Panc1 (cell line): ENCODE measurements at regions not wholly inside any gene's neighbourhood (a gene's known extent, or its start where the extent isn't known, plus 50 kb on each side); places are given as distances from the start of the nearest gene placed in this dataset.

Source experiments
- ATAC-seq: fragments of 200-7000 bp; cut with Tn5 transposase; 2 replicates; pipeline ENCODE4 v1.9.1; 2020; ENCODE audit warnings: mild to moderate bottlenecking, moderate library complexity
- BruUV-seq: library from RNA; stranded (reverse); fragments of 400-500 nt; replicated peaks from 2 replicates; lab custom pipeline; 2021; lab: Mats Ljungman, UMichigan
- CTCF ChIA-PET: fragments of 300-600 bp; sonication (Branson Sonifier 250); formaldehyde crosslinking; loops from one replicate; lab custom pipeline; 2022; ENCODE audit warnings: antibody characterized with exemption; lab: Charles Lee
- POLR2A ChIA-PET: fragments of 300-600 bp; sonication (Branson Sonifier 250); formaldehyde crosslinking; loops from one replicate; lab custom pipeline; 2022; ENCODE audit warnings: antibody characterized with exemption; lab: Charles Lee
- DNase-seq: peaks from one replicate; pipeline ENCODE4 v3.0.0-alpha.2; 2010; ENCODE audit warnings: low read depth, low spot score
- H3K27ac ChIP-seq: 2 replicates; pipeline ENCODE4 v1.5.1; 2011; ENCODE audit warnings: mild to moderate bottlenecking, low read length, inconsistent platforms
- H3K27me3 ChIP-seq: fragments of 200-500 bp; sonication (Bioruptor generic); 2 replicates; pipeline ENCODE4 v1.6.0; 2014; ENCODE audit warnings: low read length, inconsistent platforms; ENCODE audit not compliant: control insufficient read depth, insufficient read depth
- H3K36me3 ChIP-seq: fragments of 200-500 bp; sonication (Bioruptor generic); 2 replicates; pipeline ENCODE4 v1.5.1; 2014; ENCODE audit warnings: inconsistent platforms, mild to moderate bottlenecking, low read length, moderate library complexity; ENCODE audit not compliant: control insufficient read depth, insufficient read depth
- H3K4me1 ChIP-seq: 2 replicates; pipeline ENCODE4 v1.5.1; 2011; ENCODE audit warnings: inconsistent platforms, mild to moderate bottlenecking, low read length, moderate library complexity; ENCODE audit not compliant: control insufficient read depth, insufficient read depth
- H3K4me3 ChIP-seq, 2 experiments: 2 replicates each; pipeline ENCODE4 v1.5.1; 2011 to 2012; ENCODE audit warnings: low read depth in 2 of 2, low read length in 2 of 2, mild to moderate bottlenecking in 2 of 2, inconsistent platforms in 1 of 2, moderate library complexity in 1 of 2
- H3K9me3 ChIP-seq: fragments of 200-500 bp; sonication (Bioruptor generic); 2 replicates; pipeline ENCODE4 v1.5.1; 2014; ENCODE audit warnings: low read depth, mild to moderate bottlenecking, inconsistent platforms, low read length, moderate library complexity; ENCODE audit not compliant: control insufficient read depth, insufficient read depth
- POLR2AphosphoS5 ChIP-seq: IDR thresholded peaks from 2 replicates; pipeline ENCODE4 v1.6.1; 2012; ENCODE audit warnings: mild to moderate bottlenecking, low read depth, low read length, moderate library complexity
- SIN3A ChIP-seq: IDR thresholded peaks from 2 replicates; pipeline ENCODE4 v1.6.1; 2012; ENCODE audit warnings: low read depth, mild to moderate bottlenecking, low read length, moderate library complexity, borderline replicate concordance; ENCODE audit not compliant: insufficient read depth
- TCF7L2 ChIP-seq: IDR thresholded peaks from 2 replicates; pipeline ENCODE4 v1.6.1; 2011; ENCODE audit warnings: mild to moderate bottlenecking, low read depth, low read length, inconsistent platforms
- in situ Hi-C: cut with HindIII; loops from 2 replicates; pipeline ENCODE4 v1.10.0; 2016; ENCODE audit warnings: low sequenced_read_pairs, low pct_unique_long_range_greater_than_20kb
- intact Hi-C: fragments of 100-400 bp; cut with micrococcal nuclease; formaldehyde crosslinking; loops from one replicate; pipeline ENCODE4 v1.10.0; 2022; ENCODE audit not compliant: unreplicated experiment
- TF ChIP-seq, protein P1 (sequence below): fragments of 450-650 bp; IDR thresholded peaks from 2 replicates; pipeline ENCODE4 v1.5.1; 2017; ENCODE audit warnings: mild to moderate bottlenecking
- TF ChIP-seq, protein P2 (sequence below), 2 experiments: IDR thresholded peaks; 2 replicates each; pipeline ENCODE4 v1.6.1; 2011 to 2012; ENCODE audit warnings: low read depth in 2 of 2, control low read depth in 1 of 2, low read length in 1 of 2, mild to moderate bottlenecking in 1 of 2, moderate library complexity in 1 of 2; ENCODE audit not compliant: insufficient read depth in 1 of 2

GRCh38 chr10:78426181-78426580 is 392.5 kb downstream of the RPS24 start:
- CTCF ChIA-PET, result no interaction called here
- TF ChIP-seq, protein P1, sequence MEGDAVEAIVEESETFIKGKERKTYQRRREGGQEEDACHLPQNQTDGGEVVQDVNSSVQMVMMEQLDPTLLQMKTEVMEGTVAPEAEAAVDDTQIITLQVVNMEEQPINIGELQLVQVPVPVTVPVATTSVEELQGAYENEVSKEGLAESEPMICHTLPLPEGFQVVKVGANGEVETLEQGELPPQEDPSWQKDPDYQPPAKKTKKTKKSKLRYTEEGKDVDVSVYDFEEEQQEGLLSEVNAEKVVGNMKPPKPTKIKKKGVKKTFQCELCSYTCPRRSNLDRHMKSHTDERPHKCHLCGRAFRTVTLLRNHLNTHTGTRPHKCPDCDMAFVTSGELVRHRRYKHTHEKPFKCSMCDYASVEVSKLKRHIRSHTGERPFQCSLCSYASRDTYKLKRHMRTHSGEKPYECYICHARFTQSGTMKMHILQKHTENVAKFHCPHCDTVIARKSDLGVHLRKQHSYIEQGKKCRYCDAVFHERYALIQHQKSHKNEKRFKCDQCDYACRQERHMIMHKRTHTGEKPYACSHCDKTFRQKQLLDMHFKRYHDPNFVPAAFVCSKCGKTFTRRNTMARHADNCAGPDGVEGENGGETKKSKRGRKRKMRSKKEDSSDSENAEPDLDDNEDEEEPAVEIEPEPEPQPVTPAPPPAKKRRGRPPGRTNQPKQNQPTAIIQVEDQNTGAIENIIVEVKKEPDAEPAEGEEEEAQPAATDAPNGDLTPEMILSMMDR, result no peak
- TF ChIP-seq TCF7L2 (no peak), SIN3A (no peak)
- TF ChIP-seq, protein P2, sequence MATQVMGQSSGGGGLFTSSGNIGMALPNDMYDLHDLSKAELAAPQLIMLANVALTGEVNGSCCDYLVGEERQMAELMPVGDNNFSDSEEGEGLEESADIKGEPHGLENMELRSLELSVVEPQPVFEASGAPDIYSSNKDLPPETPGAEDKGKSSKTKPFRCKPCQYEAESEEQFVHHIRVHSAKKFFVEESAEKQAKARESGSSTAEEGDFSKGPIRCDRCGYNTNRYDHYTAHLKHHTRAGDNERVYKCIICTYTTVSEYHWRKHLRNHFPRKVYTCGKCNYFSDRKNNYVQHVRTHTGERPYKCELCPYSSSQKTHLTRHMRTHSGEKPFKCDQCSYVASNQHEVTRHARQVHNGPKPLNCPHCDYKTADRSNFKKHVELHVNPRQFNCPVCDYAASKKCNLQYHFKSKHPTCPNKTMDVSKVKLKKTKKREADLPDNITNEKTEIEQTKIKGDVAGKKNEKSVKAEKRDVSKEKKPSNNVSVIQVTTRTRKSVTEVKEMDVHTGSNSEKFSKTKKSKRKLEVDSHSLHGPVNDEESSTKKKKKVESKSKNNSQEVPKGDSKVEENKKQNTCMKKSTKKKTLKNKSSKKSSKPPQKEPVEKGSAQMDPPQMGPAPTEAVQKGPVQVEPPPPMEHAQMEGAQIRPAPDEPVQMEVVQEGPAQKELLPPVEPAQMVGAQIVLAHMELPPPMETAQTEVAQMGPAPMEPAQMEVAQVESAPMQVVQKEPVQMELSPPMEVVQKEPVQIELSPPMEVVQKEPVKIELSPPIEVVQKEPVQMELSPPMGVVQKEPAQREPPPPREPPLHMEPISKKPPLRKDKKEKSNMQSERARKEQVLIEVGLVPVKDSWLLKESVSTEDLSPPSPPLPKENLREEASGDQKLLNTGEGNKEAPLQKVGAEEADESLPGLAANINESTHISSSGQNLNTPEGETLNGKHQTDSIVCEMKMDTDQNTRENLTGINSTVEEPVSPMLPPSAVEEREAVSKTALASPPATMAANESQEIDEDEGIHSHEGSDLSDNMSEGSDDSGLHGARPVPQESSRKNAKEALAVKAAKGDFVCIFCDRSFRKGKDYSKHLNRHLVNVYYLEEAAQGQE (IDR thresholded peaks at IDR 0.05; ENCODE audit: insufficient read depth in 1 of 2, low read depth in 2 of 2, low read length in 1 of 2), result no peak
- DNase-seq (no peak), ATAC-seq (no peak)
- no peaks in the 10 kb centered on the region for H3K9me3 ChIP-seq
- peaks cover 17% of the 10 kb centered on the region for H3K27me3 ChIP-seq
- intact Hi-C loops (no loop called here), in situ Hi-C loops (no loop called here)
- no peak overlapping the region for H3K4me3 ChIP-seq
- H3K4me1 ChIP-seq, result no peaks in the 10 kb centered on the region
- no peaks in the 10 kb centered on the region for H3K36me3 ChIP-seq
- no TSS peak for BruUV-seq
- no peak overlapping the region for H3K27ac ChIP-seq
- POLR2A ChIA-PET, result no interaction called here

DNA sequence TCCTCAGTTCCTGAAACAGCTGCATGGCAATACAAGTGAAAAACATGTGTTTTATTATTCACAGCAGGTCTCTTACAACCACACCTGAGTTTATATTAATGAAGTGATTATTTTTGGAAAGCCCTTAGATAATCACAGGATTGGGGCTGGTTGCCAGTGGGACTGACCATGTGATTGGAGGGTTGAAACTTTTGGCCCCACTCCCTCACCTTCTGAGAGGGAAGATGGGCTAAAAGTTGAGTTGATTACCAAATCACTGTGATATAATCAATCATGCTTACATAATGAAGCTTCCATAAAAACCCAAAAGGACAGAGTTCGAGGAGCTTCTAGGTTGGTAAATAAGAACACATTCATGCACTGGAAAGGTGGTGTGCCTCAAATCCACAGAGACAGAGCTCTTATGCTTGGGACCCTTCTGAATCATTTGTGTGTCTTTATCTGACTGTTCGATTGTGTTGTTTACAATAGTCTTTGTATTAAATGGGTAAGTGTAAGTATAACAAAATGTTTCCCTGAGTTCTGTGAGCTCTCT is 393.9 kb downstream of the RPS24 start:
- Histone ChIP-seq H3K9me3 (no peaks in the 10 kb centered on the region), H3K4me1 (no peaks in the 10 kb centered on the region), H3K27ac (no peak overlapping the region), H3K4me3 (no peak overlapping the region), H3K27me3 (peaks cover 17% of the 10 kb centered on the region), H3K36me3 (no peaks in the 10 kb centered on the region)
- TF ChIP-seq SIN3A (no peak), POLR2AphosphoS5 (no peak), TCF7L2 (no peak)
- TF ChIP-seq, protein P2 (IDR thresholded peaks at IDR 0.05; ENCODE audit: insufficient read depth in 1 of 2, low read depth in 2 of 2, low read length in 1 of 2), result no peak
- TF ChIP-seq, protein P1, result no peak
- ChIA-PET POLR2A (no interaction called here), CTCF (no interaction called here)
- ATAC-seq, result no peak
- BruUV-seq, result no TSS peak
- no peak for DNase-seq
- intact Hi-C loops (no loop called here), in situ Hi-C loops (no loop called here)
